ENCODE measurements at regions not wholly inside any gene's neighbourhood (a gene's known extent, or its start where the extent isn't known, plus 50 kb on each side); places are given as distances from the start of the nearest gene placed in this dataset.
A peak's percentile ranks its signal among the peaks of the same experiment; 100 is the strongest.

- no peak for DNase-seq (ENCODE audit: low read depth)
Measured at GRCh38 chr1:58911841-58912499, 128.1 kb upstream of the JUN start.

- no peak for DNase-seq (ENCODE audit: low read depth)
Measured at GRCh38 chr1:58914925-58915324, 131.1 kb upstream of the JUN start.

- no peak for DNase-seq (ENCODE audit: low read depth)
Measured at GRCh38 chr1:58917436-58917835, 133.6 kb upstream of the JUN start.

- DNase-seq (ENCODE audit: low read depth), result no peak
Measured at GRCh38 chr1:58919226-58919958, 135.5 kb upstream of the JUN start.

GRCh38 chr1:58919959-58920321 is 136.1 kb upstream of the JUN start:
- DNase-seq (ENCODE audit: low read depth), result no peak

GRCh38 chr1:58921342-58921741 is 137.5 kb upstream of the JUN start:
- no peak for DNase-seq (ENCODE audit: low read depth)

GRCh38 chr1:58921751-58922150 is 137.9 kb upstream of the JUN start:
- no peak for DNase-seq (ENCODE audit: low read depth)

- no peak for DNase-seq (ENCODE audit: low read depth)
Measured at GRCh38 chr1:58922302-58923089, 138.6 kb upstream of the JUN start.

GRCh38 chr1:58923090-58923470 is 139.2 kb upstream of the JUN start:
- DNase-seq (ENCODE audit: low read depth), result no peak

- DNase-seq (ENCODE audit: low read depth), result no peak
Measured at GRCh38 chr1:58924016-58924565, 140.2 kb upstream of the JUN start.

GRCh38 chr1:58924821-58925220 is 141.0 kb upstream of the JUN start:
- no peak for DNase-seq (ENCODE audit: low read depth)

- no peak for DNase-seq (ENCODE audit: low read depth)
Measured at GRCh38 chr1:58925247-58925646, 141.4 kb upstream of the JUN start.

GRCh38 chr1:58926152-58926551 is 142.3 kb upstream of the JUN start:
- DNase-seq (ENCODE audit: low read depth), result no peak

- no peak for DNase-seq (ENCODE audit: low read depth)
Measured at GRCh38 chr1:58927041-58927721, 143.3 kb upstream of the JUN start.

GRCh38 chr1:58927722-58928085 is 143.9 kb upstream of the JUN start:
- no peak for DNase-seq (ENCODE audit: low read depth)

- no peak for DNase-seq (ENCODE audit: low read depth)
Measured at GRCh38 chr1:58928514-58928913, 144.7 kb upstream of the JUN start.

- peak; percentile 79 for DNase-seq (ENCODE audit: low read depth)
Measured at GRCh38 chr1:58929671-58930325, 146.0 kb upstream of the JUN start.

- DNase-seq (ENCODE audit: low read depth), result no peak
Measured at GRCh38 chr1:58931024-58931423, 147.2 kb upstream of the JUN start.

GRCh38 chr1:58931756-58932155 is 147.9 kb upstream of the JUN start:
- DNase-seq (ENCODE audit: low read depth), result no peak

- DNase-seq (ENCODE audit: low read depth), result no peak
Measured at GRCh38 chr1:58932859-58933598, 149.2 kb upstream of the JUN start.

GRCh38 chr1:58933599-58933926 is 149.7 kb upstream of the JUN start:
- no peak for DNase-seq (ENCODE audit: low read depth)

Data from stimulated activated CD8-positive, alpha-beta memory T cell treated with anti-CD3 and anti-CD28 coated beads, Interleukin-12 subunit alpha, Interleukin-12 subunit beta, amount 100 ng/mL, for 4 hours (primary cell).